NCI-H345 treated with DMSO at 0.1 percent for 48 hours (cell line): ENCODE measurements at regions not wholly inside any gene's neighbourhood (a gene's known extent, or its start where the extent isn't known, plus 50 kb on each side); places are given as distances from the start of the nearest gene placed in this dataset.
"Not testable (repeated sequence)": the region's sequence is repeated elsewhere in the genome, so short reads cannot be mapped to it uniquely, and the experiment has no call there.

ENCODE experiments used
- DNase-seq: peaks from one replicate; lab custom pipeline; 2025; ENCODE audit not compliant: unreplicated experiment; lab: John Stamatoyannopoulos, UW

DNA sequence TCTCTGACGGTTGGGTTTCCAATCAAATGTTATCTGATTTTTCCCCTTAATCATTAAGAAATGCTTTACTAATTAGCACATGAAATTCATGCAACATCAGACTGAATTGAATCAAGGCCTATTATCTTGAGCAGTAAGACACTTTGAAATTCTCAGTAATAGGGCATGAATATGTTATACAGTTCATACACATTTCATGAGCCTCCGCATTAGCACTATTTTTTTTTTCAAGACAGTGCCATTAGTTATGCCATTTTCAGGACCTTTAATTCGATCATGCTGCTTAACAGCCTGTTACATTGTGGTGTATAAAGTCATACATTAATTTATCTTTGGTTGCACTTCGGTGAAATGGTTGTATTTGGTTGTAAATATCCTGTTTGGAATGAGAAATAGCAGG, 862.6 kb upstream of the GOT2 start:
- no peak for DNase-seq

DNA sequence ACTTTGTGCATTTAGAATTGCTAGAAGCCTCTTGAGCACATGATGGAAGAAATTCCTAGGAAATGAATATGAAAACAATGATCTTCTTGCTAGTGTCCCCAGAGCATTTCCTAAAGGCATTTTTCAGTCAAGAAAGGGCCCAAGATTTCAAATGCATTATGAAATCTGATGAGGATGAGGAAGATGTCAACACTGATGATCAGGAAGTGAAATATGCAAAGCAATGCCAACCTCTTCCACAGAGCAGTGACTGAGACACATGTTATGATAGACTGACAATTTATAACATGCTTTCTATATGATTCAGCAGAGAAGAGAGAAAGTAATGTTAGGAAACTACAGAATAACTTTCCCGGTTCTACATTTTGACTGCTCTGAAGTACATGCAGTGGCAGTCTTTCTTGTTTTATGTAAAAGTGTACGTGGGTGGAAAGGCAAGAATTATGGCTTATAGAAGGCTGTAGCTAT, 859.1 kb upstream of the GOT2 start:
- no peak for DNase-seq

DNA sequence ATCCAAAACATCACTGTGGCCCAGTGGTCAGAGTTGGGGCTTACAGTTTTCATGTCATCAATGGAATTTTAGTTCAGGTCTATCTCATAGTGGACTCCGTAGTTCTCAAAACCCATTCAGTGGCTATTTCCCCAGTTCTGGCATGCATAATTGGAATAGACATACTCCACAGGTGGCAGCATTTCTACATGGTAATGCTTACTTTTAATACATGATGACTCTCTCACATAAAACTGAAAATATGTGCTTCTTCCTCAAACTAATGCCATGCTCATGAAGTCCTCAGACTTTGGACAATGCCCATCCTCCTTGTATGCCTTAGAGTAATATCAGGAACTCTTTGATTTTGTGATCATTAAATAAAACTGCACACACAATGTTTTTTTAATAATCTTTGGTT, 857.4 kb upstream of the GOT2 start:
- no peak for DNase-seq

DNA sequence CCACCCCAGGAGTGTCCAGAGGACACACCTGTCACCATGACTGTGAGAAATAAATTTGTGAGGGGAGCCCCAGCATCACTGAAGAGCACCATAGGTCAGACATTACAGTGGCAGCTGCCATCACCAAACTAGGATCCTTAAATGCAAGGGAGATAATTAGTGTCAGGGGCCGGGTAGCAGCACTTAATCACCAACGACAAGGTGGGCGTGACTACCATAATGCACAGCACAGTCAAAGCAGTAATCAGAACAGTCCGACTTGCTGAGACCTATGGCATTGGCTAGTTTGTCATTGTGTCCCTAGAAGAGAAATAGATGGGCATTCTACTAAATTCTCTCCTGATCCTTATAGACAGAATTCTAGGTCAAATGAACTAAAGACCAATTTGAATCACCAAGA, 856.7 kb upstream of the GOT2 start:
- DNase-seq, result no peak

DNA sequence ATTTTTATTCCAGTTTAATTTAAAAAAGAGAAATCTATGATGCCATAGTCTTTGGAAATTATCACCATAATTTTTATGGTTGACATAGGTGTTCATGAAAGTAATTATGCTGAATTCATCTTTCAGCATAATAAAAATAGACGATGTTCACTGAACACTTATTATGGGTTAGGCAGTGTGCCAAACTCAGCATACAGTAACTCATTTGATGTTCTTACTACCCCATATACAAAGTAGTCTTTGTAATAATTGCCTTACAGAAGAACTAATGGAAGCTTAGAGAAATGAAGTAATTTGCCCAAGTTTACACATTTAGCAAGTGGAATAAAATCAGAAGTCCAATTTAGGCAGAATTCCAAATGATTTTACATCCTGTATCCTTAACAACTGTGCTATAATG, 852.2 kb upstream of the GOT2 start:
- no peak for DNase-seq

DNA sequence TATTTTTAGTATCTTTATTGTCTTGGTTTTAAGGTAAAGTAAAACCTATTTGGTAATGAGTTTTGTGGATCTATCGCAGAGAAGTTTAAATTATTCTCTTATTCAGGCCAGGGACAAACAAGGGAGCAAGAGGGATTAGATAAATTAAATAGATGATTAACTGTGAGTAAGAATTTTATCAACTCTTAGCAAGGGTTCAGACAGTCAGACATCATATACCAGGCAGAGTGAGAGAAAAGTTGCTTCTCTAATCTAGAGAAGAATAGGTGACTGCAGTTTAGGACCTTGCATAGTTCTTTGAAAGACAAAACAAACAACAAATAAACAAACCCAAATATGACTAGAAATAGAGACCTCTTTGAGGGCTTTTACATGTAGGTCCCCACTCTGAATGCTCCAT, 840.2 kb upstream of the GOT2 start:
- DNase-seq, result no peak

DNA sequence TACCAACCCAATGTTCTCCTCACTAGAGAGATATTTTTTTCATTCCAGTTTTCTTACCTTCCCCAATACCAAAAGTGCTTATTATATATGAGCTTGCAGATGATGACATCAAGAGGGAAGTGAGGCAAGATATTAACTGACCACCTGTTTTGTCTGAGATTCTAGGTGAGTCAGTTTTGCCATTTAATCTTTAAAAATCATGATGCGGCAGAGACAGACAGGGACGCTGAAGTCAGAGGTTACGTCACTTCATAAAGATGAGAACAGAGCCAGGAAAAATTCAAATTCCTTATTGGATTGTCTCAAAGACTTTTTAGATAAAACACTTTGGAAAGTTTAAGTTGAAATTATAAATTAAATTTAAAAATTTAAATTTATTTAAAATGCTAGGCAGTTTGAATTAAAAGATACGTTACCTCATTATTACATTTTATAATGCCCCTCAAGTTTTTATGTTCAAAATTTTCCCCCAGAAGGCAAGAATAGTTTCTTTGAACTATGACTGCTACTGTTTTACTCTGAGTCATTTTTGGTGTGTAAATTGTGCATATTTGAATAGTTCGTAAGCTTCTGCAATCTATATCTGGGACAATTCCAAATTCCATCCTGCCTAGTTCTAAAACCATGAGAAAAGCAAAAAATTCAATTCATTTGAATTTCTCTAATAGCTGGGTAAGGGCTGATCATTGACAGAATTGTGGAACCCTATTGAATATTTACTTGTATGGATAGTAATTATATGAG, 839.6 kb upstream of the GOT2 start:
- no peak for DNase-seq

DNA sequence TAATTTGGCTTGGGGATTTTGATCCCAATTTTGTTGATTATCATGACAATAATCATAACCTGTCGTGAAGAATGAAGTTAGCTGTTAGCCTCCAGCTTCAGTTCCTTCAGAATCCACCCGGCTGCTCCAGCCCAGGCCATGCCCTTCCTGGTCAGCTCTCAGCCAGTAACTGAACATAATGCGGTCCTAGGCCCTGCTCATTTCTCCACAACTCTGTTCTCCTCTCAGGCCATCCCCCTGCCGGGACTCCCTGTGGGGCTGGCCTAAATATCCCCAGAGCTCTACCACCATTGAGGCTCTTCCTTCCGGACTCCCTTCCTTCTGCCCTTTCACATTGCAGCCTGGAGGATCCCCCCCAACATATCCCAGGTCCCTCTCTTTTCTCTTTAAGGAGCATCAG, 833.4 kb upstream of the GOT2 start:
- DNase-seq, result no peak

DNA sequence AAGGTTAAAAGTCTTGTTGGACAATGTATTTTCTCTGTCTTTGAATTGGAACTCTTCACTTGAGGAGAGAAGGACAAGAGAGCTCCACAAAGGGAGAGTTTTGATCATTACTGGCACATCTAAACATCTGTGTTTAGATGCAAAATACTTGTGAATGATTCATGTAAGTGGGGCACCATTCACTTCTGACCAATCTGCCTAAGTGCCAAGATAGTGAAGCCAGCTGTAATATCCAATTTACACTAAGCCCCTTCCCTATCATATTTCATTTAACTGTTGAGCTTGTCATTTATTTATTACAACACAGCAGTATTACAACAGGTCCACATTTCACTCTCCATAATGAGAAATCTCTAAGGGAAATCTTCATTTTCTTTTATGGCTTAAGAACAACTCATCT, 832.3 kb upstream of the GOT2 start:
- no peak for DNase-seq

DNA sequence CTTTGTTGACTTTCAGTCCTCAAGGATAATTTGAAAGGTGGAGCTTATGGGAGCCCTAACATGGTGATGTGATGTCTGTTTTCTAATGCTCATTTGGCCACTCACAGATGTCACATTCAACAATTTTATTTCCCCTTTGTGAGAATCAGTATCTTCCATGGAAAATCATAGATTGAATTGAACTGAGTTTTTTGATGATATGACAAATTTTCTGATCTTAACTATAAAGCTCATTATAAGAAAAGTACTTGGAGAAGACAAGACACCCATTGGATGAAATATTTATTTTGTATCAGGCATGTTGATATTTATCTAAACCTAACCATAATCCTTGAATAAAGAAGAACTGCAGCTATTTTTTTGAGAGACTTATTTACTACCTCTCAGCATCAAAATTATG, 824.6 kb upstream of the GOT2 start:
- DNase-seq, result no peak

DNA sequence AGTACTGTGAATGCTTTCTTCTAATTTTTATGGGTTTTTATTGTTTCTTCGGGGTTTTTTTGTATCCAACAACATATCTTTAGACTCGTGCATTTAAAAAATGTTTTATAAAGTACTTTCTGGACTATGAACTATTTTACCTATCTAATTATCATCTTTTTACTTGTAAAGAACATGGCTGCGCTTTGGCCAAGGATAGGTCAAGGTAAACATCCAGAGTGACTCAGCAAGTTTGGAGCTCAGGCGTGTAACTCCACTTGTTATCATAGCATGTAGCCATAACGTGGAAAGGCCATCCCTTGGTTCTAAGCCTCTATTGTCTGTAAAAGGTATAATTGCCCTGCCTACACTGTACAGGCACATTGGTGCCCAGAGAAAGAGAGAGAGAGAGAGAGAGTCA, 818.0 kb upstream of the GOT2 start:
- no peak for DNase-seq

DNA sequence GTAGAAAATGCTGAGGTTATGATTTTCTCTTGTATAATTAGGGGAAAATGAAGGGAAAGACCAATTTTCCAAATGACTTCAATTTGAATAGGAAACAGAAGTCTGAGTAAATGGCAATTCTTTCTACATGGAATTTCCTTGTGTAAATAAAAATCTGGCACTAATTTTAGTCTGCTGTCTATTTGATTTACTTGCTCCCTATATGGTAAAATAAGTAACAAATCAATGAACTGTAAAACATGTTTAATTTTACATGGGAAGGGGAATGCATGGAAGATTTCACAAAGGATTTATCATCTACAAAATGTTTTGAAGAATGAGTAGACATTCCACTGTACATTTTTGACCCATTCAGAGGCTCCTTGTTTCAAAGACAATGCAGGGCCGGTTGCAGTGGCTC, 811.6 kb upstream of the GOT2 start:
- DNase-seq, result no peak

DNA sequence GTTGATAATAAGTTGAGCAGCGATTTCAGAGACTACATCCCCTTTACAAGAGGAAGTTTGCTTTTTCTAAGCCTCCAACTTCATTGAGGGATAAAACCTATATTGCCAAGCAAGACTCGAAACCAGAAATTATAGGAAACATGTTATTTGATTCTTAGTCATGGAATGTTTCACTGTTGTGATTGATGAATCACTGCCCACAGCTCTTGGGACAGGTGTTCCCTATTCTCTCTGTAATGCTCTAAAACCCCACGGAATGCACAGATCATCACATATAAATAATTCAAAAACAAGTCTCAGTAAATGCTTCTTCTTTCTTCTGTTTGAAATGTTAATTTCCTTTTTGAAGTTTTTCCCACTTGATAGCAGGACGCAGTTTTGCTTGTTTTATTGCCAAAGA, 809.5 kb upstream of the GOT2 start:
- DNase-seq, result no peak

DNA sequence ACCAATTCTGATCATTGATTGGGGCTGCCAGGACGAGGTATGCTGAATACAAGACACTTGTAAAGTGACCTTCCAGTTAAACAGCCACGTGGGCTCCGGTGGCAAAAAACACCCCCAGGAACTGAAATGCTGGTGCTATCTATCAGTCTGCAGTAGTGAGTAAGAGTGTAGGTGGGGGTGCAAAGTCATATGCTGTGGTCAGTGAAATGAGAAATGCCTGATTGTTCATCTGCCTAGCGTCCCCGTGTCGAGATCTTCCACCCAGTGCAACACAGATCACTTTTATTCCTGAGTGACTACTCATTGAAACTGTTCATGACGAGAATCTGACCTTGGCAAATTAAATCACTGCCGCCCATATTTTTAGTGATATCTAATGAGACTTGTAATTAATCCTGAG, 806.5 kb upstream of the GOT2 start:
- DNase-seq, result no peak

DNA sequence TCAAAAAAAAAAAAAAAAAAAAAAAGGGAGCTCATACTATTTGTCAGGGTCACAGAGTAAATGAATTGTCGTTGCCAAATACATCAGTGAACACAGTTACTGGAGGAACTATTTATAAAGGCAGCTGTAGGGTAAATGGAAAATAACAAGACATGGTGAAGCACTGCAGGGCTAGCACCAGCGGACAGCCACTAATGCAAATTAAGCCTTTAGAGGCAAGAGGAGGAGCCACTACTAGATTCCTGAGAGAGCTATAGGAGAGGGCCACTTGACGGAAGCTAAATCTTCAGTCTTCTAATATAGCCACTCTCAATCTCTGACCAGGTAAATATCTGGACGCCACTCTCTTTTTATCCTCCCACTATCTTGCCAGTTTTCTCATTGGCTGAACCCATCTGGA, 801.2 kb upstream of the GOT2 start:
- DNase-seq, result no peak

DNA sequence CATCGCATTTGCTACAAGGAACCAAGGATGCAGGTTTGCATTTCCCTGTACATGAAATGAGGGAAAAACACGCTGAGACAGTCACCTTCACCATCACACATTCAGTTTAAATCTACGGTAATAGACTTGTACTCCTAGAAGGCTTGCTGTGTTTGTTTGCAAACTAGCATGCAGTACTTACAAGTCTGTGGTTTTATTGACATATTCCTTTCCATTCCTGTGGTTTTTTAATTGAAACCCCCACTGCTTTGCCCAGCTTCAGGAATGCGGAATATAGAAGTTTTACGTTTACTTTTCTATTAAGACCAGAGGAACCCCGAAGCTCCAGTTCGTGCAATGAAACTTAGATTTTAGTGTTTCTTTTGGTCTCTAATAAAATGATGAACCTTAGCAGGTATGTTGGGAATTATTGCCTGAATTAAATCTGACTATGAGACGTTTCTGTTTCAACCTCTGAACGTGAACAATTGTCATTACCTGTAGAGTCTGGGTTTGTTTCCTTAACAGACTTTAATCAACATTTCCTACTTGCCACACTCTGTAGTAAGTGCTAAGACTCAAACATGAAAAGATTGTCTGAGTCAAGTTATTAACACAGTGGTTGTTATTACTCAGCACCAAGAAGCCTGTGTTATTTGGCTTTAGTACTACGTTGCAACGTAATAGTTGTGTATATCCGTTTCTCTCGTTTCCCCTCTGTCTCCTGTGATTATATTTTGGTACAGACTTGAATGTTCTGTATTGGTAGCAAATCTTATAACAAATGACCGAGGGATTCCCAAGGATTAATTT, 793.3 kb upstream of the GOT2 start:
- no peak for DNase-seq

DNA sequence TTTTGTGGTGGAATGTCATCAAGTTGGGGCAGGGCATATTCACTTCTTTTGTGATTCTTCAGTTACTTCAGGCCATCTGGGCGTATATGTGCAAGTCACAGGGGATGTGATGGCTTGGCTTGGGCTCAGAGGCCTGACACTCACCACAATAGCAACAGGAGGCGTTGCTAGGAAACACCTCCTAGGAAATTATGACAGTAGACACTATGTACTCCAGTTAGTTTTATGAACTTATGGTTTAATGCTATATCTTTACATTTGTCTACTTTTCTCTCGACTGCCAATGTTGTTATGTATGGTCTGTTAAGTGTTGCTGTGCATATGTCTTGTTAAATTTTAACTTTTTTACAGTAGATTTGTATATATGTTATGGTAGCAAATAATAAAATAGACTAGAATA, 788.7 kb upstream of the GOT2 start:
- no peak for DNase-seq

DNA sequence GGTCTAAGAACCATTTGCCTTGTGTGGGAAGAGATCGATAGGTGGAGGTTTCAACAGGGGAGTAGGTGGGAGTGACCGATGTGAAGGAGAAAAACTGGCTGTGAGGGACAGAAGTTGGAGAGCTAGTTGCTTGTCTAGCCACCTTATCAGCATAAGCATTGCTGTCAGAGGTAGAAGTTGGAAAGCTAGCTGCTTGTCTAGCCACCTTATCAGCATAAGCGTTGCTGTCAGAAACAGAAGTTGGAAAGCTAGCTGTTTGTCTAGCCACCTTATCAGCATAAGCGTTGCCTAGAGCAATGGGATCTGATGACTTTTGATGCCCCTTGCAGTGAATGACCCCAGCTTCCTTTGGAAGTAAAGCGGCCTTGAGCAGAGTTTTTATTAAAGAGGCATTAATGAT, 784.6 kb upstream of the GOT2 start:
- not testable (repeated sequence) for DNase-seq

DNA sequence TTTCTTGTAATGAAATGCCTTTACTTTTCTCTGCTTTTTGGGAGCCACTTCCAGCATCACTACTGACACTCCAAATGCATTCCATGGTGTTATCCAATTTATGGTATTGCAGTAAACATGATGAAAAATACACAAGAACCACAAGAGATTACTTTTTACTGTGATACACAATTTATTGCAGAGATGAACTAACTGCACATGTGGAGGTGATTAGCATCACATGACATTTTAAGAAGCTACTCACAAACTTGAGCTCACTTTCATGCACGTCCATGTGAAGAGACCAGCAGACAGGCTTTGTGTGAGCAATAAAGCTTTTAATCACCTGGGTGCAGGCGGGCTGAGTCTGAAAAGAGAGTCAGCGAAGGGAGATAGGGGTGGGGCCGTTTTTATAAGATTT, 780.5 kb upstream of the GOT2 start:
- no peak for DNase-seq

DNA sequence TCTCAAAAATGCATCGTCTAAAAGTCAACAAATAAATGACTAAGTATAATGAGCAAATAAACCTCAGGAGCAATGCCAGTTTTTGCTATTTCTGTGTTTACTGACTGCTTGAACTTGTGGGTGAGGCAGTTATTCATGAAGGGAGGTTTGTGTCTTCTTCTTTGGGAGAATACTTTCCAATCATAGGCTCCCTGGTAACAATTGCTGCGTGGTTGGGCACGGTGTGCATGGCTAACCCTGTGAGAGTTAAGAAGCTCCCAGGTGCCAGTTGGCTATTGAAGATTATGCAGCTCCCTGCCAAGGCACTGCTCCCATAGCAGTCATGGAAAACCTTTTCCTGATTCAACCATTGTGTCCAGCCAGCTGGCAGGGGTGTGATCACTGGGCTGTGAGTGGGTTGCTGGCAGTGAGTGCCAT, 775.9 kb upstream of the GOT2 start:
- DNase-seq, result no peak

DNA sequence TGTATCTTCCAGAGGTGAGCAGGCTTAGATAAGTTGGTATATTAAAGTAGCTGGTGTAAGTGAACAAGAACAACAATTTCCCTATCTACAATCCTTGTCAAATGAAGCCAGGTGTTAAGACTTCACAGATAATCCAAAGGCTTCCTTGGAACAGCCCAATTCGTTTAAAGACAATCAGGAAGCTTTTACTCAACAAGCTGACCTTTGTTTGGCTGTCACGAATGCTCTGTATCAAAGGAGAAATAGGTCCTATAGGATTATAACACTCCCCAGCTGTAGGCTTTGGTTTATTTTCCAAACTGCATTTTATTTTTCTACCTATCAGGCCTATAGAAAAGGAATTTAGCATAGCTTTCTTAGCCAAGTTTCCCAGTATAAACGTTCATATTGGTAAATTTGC, 766.5 kb upstream of the GOT2 start:
- no peak for DNase-seq

DNA sequence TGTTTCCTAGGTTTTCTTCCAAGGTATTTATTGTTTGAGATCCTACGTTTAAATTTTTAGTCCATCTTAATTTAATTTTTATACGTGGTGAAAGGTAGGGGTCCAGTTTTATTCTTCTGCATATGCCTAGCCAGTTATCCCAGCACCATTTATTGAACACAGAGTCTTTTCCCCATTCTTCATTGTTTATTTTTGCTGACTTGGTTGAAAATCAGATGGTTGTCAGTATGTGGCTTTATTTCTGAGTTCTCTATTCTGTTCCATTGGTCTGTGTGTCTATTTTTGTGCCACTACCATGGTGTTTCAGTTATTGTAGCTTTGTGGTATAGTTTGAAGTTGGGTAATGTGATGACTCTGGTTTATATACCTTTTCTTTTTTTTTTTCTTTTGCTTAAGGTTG, 753.0 kb upstream of the GOT2 start:
- DNase-seq, result no peak
